Endothelial cell of umbilical vein (primary cell): ENCODE measurements at regions not wholly inside any gene's neighbourhood (a gene's known extent, or its start where the extent isn't known, plus 50 kb on each side); places are given as distances from the start of the nearest gene placed in this dataset.

ENCODE experiments used
- BruUV-seq: library from RNA; stranded (reverse); fragments of 400-500 nt; replicated peaks from 2 replicates; lab custom pipeline; 2021; lab: Mats Ljungman, UMichigan
- CTCF ChIA-PET: fragments of 300-600, 350-600 bp; sonication (Branson Sonifier 250); formaldehyde crosslinking; loops from one replicate; lab custom pipeline; 2021; ENCODE audit warnings: antibody characterized with exemption, inconsistent platforms; lab: Charles Lee
- POLR2A ChIA-PET: fragments of 300-600, 350-600 bp; sonication (Branson Sonifier 250); formaldehyde crosslinking; loops from one replicate; lab custom pipeline; 2021; ENCODE audit warnings: antibody characterized with exemption, inconsistent platforms; lab: Charles Lee
- DNase-seq: peaks from one replicate; pipeline ENCODE4 v3.0.0-alpha.2; 2011; ENCODE audit warnings: low read depth, low spot score
- FAIRE-seq: peaks from 2 replicates; lab custom pipeline; 2011; peaks lifted over from hg19 to GRCh38; lab: Jason Lieb, UNC
- H2AFZ ChIP-seq: 2 replicates; pipeline ENCODE4 v1.6.0; 2012; ENCODE audit warnings: low read depth, low read length, control low read depth, inconsistent platforms
- H3K27ac ChIP-seq: 2 replicates; pipeline ENCODE4 v1.5.1; 2011; ENCODE audit warnings: low read depth, mild to moderate bottlenecking, control low read depth, low read length, moderate library complexity; ENCODE audit not compliant: insufficient read depth
- H3K27me3 ChIP-seq, 2 experiments: 2 replicates each; pipeline versions ENCODE4 v1.6.0 to v1.6.1; 2011; ENCODE audit warnings: low read length in 2 of 2, mixed read lengths in 1 of 2; ENCODE audit not compliant: control insufficient read depth in 2 of 2, insufficient read depth in 2 of 2
- H3K36me3 ChIP-seq, 2 experiments: 2 replicates in 1 of 2; 3 replicates in 1 of 2; pipeline ENCODE4 v1.5.1; 2011; ENCODE audit warnings: low read length in 2 of 2, mild to moderate bottlenecking in 1 of 2, moderate library complexity in 1 of 2; ENCODE audit not compliant: control insufficient read depth in 2 of 2, insufficient read depth in 2 of 2; ENCODE audit errors: extremely low read depth in 1 of 2
- H3K4me1 ChIP-seq: 3 replicates; pipeline ENCODE4 v1.5.1; 2011; ENCODE audit warnings: mild to moderate bottlenecking, low read length; ENCODE audit not compliant: control insufficient read depth, insufficient read depth; ENCODE audit errors: extremely low read depth
- H3K4me2 ChIP-seq: 2 replicates; pipeline ENCODE4 v1.6.1; 2011; ENCODE audit warnings: low read length, control low read depth, mixed read lengths; ENCODE audit not compliant: insufficient read depth
- H3K4me3 ChIP-seq, 3 experiments: fragments of 200-600 bp in 1 of 3; sonication (generic), shearing (Covaris generic) in 1 of 3; replicated peaks in 1 of 3; 2 replicates each; pipeline ENCODE4 v1.5.1; 2011 to 2016; ENCODE audit warnings: control low read depth in 3 of 3, low read length in 3 of 3, mild to moderate bottlenecking in 2 of 3, inconsistent platforms in 1 of 3, low read depth in 1 of 3, moderate library complexity in 1 of 3; ENCODE audit not compliant: insufficient read depth in 1 of 3
- H3K79me2 ChIP-seq: 2 replicates; pipeline ENCODE4 v1.6.0; 2012; ENCODE audit warnings: low read length, inconsistent platforms; ENCODE audit not compliant: control insufficient read depth, insufficient read depth
- H3K9ac ChIP-seq: replicated peaks from 2 replicates; pipeline ENCODE3; 2011; ENCODE audit warnings: low read length, control low read depth; ENCODE audit not compliant: insufficient read depth; ENCODE audit errors: extremely low read depth
- H3K9me1 ChIP-seq: replicated peaks from 3 replicates; pipeline ENCODE4 v1.6.0; 2011; ENCODE audit warnings: mild to moderate bottlenecking, low read length; ENCODE audit not compliant: control insufficient read depth, insufficient read depth; ENCODE audit errors: extremely low read depth
- H3K9me3 ChIP-seq: replicated peaks from 2 replicates; pipeline ENCODE4 v1.5.1; 2012; ENCODE audit warnings: low read length, inconsistent platforms; ENCODE audit not compliant: control insufficient read depth, insufficient read depth
- H4K20me1 ChIP-seq: replicated peaks from 2 replicates; pipeline ENCODE3; 2011; ENCODE audit warnings: mild to moderate bottlenecking, low read length; ENCODE audit not compliant: control insufficient read depth, insufficient read depth; ENCODE audit errors: extremely low read depth
- EZH2 ChIP-seq: IDR thresholded peaks from 2 replicates; pipeline ENCODE4 v1.6.1; 2012; ENCODE audit warnings: borderline replicate concordance, low read depth, mild to moderate bottlenecking, moderate library complexity, low read length, inconsistent platforms; ENCODE audit not compliant: severe bottlenecking
- FOS ChIP-seq: IDR thresholded peaks from 2 replicates; pipeline ENCODE4 v1.6.1; 2011; ENCODE audit warnings: mild to moderate bottlenecking, low read length, moderate library complexity, borderline replicate concordance; ENCODE audit not compliant: insufficient read depth
- GATA2 ChIP-seq: IDR thresholded peaks from 2 replicates; pipeline ENCODE4 v1.7.0; 2011; ENCODE audit warnings: low read depth, mild to moderate bottlenecking, moderate library complexity, mixed read lengths, low read length; ENCODE audit not compliant: insufficient read length, insufficient read depth
- JUN ChIP-seq: IDR thresholded peaks from 2 replicates; pipeline ENCODE4 v1.6.1; 2011; ENCODE audit warnings: borderline replicate concordance, low read depth; ENCODE audit not compliant: insufficient read length, insufficient read depth
- MYC ChIP-seq: IDR thresholded peaks from one replicate; pipeline ENCODE4 v1.6.1; 2011; ENCODE audit warnings: mild to moderate bottlenecking, low read depth, low read length
- POLR2A ChIP-seq: IDR thresholded peaks from 2 replicates; pipeline ENCODE4 v1.6.1; 2012; ENCODE audit warnings: low read depth, mild to moderate bottlenecking, control low read depth, low read length
- POLR2AphosphoS5 ChIP-seq: IDR thresholded peaks from 2 replicates; pipeline ENCODE4 v1.6.1; 2012; ENCODE audit warnings: low read depth, mild to moderate bottlenecking, control low read depth, low read length, moderate library complexity; ENCODE audit not compliant: insufficient read depth
- dilution Hi-C: fragments of 300-500 bp; cut with MboI; formaldehyde crosslinking; loops from one replicate; pipeline ENCODE4 v1.15.0; 2019; ENCODE audit warnings: low sequenced_read_pairs; ENCODE audit not compliant: extremely low pct_ligation_motif_present
- intact Hi-C: fragments of 100-400 bp; cut with micrococcal nuclease; formaldehyde crosslinking; loops from one replicate; pipeline ENCODE4 v1.10.0; 2022
- TF ChIP-seq, protein P1 (sequence below), 2 donors: IDR thresholded peaks; 1 replicate in 1 of 2; 2 replicates in 1 of 2; pipeline ENCODE4 v1.5.1; 2011; ENCODE audit warnings: low read length in 2 of 2, mild to moderate bottlenecking in 2 of 2, moderate library complexity in 2 of 2, control low read depth in 1 of 2, inconsistent platforms in 1 of 2, low read depth in 1 of 2; ENCODE audit not compliant: insufficient read depth in 1 of 2; ENCODE audit errors: extremely low read depth in 1 of 2
- TF ChIP-seq, protein P2 (sequence below): IDR thresholded peaks from 2 replicates; pipeline ENCODE4 v1.6.1; 2011; ENCODE audit not compliant: insufficient read depth, insufficient read length

DNA sequence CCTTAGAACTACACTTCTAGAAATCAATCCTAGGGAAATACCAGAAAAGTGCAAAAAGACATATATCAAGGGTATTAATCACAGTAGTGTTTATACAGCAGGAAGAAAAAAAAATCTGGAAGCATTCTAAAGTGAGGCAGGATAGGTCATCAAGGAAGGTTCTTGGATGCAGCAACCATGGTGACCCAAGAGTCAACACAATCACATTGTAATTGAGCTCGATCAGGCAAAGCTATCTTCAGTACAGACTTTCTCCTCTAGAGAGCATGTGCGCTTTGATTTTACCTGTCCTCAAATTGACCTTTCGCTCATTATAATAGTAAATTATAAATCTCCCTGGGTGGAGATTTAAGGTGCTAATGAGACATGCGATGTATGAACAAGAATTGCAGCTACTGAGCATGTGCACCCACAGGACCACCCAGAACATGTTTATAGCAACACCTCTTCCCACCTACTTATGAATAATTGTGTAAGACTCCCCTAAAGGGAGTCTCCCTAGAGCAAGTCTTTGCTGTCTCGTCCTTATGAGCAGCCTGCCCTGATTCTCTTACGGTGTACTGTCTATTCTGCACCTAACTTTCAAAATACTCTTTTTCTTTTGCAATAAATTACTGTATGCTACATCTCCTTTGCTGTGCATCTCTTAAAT is 297.7 kb downstream of the ATPSCKMT start:
- H3K9ac ChIP-seq: no peak overlapping the region
- no peaks in the 10 kb centered on the region for H4K20me1 ChIP-seq
- H3K9me1 ChIP-seq: no peaks in the 10 kb centered on the region
- intact Hi-C loops: no loop called here
- FAIRE-seq: no peak
- dilution Hi-C loops: no loop called here
- H3K9me3 ChIP-seq: no peaks in the 10 kb centered on the region
- DNase-seq: no peak
- H3K27me3 ChIP-seq: no peaks in the 10 kb centered on the region
- no peak overlapping the region for H3K4me2 ChIP-seq
- no TSS peak for BruUV-seq
- no peak overlapping the region for H2AFZ ChIP-seq
- ChIA-PET POLR2A (no interaction called here), CTCF (no interaction called here)
- no peak overlapping the region for H3K27ac ChIP-seq
- no peak overlapping the region for H3K4me3 ChIP-seq
- H3K4me1 ChIP-seq: no peaks in the 10 kb centered on the region
- TF ChIP-seq FOS (no peak), JUN (no peak), POLR2A (no peak), POLR2AphosphoS5 (no peak), GATA2 (no peak), MYC (no peak), EZH2 (no peak)
- TF ChIP-seq, protein P1, sequence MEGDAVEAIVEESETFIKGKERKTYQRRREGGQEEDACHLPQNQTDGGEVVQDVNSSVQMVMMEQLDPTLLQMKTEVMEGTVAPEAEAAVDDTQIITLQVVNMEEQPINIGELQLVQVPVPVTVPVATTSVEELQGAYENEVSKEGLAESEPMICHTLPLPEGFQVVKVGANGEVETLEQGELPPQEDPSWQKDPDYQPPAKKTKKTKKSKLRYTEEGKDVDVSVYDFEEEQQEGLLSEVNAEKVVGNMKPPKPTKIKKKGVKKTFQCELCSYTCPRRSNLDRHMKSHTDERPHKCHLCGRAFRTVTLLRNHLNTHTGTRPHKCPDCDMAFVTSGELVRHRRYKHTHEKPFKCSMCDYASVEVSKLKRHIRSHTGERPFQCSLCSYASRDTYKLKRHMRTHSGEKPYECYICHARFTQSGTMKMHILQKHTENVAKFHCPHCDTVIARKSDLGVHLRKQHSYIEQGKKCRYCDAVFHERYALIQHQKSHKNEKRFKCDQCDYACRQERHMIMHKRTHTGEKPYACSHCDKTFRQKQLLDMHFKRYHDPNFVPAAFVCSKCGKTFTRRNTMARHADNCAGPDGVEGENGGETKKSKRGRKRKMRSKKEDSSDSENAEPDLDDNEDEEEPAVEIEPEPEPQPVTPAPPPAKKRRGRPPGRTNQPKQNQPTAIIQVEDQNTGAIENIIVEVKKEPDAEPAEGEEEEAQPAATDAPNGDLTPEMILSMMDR (IDR thresholded peaks at IDR 0.05; ENCODE audit: extremely low read depth in 1 of 2, insufficient read depth in 1 of 2, low read depth in 1 of 2, low read length in 2 of 2): no peak
- TF ChIP-seq, protein P2, sequence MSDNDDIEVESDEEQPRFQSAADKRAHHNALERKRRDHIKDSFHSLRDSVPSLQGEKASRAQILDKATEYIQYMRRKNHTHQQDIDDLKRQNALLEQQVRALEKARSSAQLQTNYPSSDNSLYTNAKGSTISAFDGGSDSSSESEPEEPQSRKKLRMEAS: no peak
- no peaks in the 10 kb centered on the region for H3K79me2 ChIP-seq
- no peaks in the 10 kb centered on the region for H3K36me3 ChIP-seq
